GM19438 (cell line): ENCODE measurements at regions not wholly inside any gene's neighbourhood (a gene's known extent, or its start where the extent isn't known, plus 50 kb on each side); places are given as distances from the start of the nearest gene placed in this dataset.

Experiments used
- ATAC-seq: cut with Tn5 transposase; IDR thresholded peaks from one replicate; pipeline ENCODE4 v1.9.1; 2021; ENCODE audit warnings: low read depth; ENCODE audit not compliant: unreplicated experiment

DNA sequence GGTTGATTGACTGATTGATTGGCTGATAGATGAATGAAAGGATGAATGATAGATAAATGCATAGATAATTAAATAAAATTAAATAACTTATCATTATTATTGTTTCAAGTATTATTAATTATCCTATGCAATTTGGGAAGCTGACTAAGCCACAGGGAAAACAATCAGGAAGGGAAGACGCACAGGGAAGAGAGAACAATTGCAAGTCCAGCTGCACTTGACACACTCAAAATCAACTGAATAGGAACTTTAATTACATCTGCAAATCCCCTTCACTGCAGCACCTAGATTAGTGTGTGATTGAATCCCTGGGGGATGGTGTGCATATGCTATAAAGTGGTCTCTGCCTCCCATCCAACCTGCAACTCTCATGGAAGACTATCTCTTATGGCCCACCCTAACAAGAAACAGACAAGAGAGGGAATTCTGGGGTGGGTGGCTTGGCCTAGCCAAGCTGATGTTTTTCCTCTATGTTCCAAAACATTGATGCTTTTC, 161.1 kb upstream of the FGGY start:
- ATAC-seq = no peak

DNA sequence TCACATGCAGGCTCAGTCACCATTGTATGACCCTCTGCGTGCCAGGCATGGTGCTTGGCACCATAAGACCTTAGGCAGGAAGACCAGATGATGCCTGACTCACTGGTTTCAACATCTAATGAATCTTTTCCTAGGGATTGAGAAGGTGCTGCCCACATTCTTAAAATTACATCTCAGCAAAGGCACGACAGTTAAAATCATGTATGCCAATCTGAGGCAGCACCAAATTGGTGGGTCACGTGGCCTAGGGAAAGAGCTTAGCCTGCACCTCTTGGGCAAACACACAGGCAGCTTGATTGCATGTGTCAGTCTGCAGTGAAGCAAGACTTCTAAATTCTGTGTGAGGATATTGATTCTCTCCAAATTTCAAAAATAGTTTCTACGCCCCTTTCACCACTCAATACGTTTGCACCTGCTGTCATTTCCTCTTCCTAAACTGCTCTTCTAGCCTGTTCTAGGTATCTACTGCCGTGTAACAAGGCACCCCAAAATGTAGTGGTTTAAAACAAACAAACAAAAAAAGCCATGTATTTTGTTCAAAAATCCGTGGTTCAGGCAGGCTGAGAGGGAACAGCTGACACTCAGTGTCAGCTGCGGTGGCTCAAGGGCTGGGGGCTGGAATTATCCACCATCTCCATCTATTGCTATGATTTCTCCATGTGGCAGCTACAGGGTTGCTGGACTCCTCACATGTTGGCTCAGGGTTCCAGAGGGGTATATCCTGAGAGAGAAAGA, 160.2 kb upstream of the FGGY start:
- ATAC-seq = no peak

DNA sequence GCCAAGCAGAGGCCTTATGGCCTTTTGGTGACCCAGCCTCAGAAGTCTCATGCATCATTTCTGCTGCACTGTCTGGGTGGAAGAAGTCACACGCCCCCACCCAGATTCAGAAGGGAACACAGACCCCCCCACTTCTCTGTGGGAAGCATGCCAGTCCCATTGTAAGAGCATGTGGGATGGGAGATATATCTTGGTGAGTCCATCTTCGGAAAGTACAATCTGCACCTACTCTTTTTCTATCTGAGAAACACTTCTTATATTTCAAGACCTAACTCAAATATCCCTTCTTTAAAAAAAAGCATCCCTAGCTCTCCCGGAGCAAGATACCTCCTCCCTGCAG, 159.6 kb upstream of the FGGY start:
- ATAC-seq = no peak

DNA sequence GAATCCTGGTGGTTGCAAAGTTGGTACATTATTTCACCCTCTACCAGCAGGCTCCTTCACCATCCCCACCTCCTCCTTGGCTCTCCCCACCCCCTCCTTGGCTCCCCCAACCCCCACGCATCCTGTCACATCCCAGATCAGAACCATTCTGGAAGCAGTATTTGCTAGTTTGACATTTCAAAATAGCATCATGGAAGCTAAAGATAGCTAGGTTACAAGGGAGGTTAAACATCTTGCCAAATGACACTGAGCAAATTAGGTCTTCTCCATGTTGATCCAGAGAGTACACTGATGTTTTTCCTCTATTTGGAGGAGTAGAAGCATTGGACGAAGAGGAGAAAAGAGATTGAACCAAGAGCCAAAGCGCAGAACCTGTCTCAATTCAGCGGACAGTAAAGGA, 158.9 kb upstream of the FGGY start:
- no peak for ATAC-seq

DNA sequence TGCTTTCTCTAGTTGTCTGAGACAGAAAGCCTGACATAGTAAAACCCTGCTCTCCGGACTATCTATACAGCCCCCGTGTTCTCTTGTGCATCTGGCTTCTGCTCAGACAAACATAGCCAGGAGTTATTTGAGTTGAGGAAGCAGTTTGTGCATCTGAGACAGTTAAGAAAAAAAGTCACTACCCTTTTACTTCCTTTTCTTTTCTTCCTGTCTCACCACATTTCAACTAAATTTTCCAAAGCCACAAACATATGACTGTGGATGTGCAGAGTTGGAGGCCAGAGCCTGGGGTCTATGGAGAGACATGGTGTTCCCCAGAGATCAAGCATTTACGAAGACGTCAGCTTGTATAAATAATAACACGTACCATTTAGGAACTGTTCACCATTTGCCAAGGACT, 158.5 kb upstream of the FGGY start:
- ATAC-seq = no peak

DNA sequence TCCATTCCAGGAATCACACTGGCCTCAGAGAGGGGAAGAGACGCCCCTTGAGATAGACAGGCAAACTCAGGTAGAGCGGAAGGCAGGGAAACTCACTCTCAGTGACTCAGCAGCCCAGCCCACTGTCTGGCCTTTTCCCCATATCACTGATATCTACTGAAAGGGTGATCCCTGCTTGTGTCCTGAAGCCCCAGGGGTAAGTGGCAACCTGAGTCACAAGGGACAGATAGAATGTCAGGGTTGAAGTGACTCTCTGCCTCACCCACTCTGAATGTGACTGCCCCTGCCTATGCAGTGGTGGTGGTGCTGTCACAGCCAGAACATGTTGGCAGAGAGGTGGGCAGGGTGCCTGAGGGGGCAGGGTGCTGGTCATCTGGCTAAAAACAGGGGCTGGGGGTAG, 157.5 kb upstream of the FGGY start:
- no peak for ATAC-seq

DNA sequence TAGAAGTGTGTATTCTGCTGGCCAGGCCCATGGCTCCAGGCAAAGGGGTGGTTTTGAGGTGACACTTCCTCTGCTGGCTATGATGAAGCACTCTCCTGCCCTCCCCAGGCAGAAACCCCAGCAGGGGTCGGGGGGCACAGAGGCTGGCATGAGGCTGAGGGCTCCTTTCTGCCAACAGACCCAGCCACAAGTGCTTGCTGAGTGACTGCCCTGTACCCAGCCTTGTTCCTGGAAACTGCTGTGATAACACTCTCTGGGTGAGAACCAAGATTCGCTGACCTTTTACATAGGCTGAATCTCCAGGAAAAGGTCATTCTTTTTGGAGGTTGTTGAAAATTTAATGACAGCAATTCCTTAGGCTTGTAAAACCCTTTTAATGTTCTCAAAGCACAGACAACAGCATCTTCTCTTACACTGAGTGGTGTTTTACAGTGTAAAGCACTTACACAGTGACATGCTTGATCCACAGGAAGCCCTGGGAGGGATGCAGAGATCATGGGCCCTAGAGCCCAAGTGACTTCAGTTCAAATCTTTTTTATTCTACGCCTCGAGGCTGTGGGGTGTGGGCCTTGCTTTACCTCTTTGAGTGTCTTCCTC, 155.5 kb upstream of the FGGY start:
- ATAC-seq = no peak

DNA sequence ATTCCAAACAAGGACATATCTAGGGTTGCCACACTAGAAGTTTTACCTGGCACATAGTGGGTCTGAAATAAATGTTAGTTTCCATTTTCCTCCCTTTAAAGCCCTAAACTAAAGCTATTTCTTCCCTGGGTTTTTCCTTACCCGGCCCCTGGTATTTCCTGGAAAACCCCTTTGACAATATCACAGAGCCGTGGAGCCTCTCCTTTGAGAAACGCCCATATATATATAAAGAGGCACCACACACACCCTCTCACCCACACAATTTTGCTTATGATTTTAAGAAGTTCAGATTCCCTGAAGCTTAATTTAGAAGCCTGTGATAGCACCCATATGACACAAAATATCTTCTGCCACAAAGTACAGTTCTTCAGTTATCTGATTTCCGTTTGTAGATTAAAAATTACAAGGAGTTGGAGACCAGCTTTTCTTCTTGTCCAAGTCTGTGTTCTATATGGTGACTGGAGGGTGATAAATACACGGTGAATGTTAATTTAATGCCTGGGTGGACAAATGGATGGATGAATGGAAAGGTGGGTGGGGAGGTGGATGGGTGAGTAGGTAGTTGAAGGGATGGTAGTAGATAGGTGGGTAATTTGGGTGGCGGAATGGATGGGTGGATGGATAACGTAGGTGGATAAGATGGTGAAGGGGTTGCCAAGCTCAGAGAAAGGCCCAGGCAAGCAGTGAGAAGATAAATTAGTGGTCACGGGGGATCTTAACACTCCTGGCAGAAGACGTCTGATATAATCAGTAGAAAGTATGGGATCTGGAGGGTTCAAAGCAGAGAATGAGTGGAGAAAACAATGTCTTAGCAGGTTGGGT, 154.4 kb upstream of the FGGY start:
- no peak for ATAC-seq

DNA sequence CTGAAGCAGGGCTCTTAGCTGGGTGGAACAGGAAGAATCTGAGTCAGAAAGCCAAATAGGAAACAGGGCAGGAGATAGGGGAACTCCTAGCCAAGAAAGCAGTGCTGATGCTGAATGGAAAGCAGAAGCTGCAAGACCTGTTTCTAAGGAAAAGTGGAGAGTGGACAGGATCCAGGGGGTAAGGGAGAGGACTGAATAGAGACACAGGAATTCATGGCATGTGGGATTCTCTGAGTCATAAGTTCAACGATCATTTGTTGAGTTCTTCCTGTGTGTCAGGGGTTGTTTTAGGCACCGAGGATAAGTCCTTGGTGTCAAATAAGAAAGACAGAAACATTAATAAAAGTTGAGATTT, 153.8 kb upstream of the FGGY start:
- no peak for ATAC-seq

DNA sequence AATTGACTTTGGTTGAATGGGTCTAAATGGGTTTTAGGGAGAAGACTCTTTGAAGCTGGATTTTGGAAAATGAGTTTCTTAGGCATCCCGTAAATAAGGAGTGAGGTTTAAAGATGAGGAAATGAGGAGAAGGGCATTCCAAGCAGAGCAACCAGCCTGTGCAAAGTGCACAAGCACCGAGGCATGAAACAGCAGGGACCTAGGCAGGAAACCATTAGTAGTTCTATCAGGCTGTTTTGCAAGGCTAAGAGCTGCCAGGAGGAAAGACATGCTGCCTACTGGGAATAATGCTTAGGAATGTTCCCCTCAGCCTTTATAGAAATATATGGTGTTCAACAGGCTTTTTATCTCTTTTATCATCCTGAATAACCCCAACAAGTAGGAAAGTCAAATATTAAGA, 153.1 kb upstream of the FGGY start:
- no peak for ATAC-seq

DNA sequence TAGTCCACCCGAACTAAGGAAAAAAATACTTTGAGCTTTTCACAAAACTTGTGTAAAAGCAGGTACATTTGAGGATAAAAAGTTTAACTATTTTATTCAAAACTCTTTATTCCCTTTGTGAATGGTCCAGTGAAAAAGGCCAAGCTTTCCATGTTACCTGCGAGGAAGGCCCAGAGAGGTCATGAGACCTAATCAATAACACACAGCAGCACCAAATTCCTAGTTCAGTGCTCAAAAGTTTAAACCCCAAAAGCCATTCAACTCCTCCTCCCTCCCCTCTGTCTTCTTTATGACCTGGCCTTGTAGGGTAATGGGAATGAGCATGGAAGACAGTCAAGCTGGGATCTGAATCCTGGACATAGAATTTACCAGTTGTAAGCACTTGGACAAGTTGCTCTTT, 151.9 kb upstream of the FGGY start:
- ATAC-seq = no peak

DNA sequence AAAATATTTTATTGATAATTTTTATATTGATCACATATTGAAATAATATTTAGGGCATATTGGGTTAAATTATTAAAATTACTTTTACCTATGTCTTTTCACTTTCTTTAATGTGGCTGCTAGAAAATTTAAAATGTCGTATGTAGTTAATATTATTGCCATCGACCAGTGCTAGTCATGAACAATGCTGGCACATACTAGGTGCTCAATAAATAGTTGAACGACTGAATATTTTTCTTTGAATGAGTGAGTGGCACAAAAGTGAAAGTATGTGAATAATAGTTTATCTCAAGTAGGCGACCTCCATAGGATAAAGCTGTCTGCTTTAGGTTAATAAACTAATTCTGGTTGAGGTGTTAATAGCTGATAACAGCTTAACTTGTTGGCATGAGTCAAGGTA, 150.8 kb upstream of the FGGY start:
- no peak for ATAC-seq

DNA sequence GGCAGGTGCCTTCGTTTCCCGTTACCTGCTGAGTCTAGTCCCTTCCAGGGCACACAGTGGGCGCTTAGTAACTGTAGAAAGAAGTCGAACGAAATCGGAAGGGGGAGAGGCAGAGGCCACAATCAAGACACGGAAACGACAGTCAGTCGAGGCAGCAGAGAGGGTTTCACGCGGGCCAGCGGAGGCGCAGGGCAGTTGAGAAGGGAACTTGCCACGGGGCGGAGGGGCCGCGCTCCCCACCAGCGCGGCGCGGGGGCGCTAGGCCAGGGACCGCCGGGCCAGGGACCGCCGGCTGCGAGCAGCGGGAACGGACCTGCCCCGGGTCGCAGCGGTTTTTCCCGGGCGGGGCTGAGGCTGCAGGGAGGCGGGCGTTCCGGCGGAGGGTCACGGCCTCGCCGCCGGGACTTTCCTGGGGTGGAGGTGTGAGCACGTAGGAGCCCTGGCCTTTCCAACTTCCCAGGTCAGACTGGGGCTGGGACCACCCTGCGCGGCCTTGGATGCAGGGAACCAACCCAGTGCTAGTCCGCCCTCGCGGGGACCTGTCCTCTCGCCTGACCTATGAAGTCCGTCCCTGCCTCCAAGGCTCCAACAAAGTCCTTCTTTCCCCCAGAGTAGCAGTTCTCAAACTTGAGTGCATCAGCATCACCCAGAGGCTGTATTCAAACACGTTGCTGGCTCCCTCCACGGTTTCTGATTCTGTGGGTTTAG, 150.1 kb upstream of the FGGY start:
- ATAC-seq = peak; percentile 52

DNA sequence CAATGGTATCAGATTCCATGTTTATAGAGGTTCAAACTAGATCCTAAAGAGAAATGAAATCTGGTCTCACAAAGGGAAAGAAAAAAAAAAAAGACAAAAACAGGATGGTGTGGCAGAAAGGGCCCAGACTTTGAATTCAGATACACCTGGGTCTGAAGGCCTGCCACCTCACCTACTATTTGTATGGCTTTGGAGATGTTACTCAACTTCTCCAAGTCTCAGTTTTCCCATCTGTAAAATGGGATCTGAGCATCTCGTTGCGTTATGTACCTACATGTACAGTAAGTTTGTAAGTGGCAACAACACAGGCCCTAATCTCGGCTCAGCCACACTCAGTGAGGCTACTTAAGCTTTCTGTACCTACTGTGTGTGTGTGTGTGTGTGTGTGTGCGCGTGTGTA, 147.5 kb upstream of the FGGY start:
- no peak for ATAC-seq

DNA sequence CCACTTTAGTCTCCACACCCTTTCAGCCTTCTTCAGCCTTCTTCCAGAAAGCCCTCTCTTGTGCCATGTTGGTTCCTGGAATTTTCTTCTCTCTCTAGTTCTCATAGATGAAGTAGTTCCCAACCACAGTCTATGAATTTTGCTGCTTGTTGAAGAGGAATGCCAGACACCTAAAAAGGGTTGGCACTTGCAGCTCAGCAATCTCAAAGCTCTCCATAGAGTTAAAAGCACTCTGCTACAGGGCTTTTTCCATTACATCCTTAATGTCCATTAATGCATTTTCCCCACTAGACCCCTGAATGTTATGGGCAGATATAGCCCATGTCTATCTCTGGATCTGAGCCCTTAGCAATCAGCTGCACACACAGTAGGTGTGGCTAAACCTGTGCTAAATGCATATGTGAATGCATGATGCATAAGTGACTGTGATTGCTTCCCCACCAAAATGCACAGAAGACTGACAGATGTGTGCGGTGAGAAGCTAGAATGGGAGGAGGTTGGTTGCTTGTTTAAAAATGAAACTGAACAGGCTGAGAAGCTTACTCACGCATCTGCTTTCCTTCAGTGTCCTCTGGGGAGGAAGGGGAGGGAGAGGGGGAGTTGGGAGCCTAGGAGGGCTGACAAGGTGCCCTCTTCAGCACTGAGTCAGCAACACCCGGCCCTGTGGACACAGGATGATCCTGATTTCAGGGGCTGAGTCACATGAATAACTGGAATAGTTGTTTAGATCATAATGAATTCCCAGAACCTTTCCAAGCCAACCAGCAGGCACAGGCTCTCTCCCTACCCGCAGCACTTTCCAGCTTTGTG, 146.1 kb upstream of the FGGY start:
- ATAC-seq = peak; percentile 57

DNA sequence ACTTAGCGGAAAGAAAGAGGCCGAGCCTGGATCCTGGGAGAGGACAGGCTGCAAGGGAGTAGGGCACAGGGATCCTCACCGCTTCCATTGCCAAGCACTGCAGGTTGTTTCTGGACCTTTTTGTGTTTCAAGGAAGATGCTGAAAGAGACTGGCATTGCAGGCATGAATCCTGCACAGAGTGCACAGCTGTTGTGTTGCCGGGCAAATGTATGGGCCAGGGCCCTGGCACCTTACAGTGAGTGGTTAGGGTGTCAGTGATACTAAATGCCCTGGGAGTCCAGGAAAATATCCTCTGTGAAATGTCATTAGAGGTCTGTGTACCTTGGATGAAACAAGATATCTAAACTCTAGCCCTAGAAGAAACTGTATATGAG, 145.5 kb upstream of the FGGY start:
- ATAC-seq = no peak

DNA sequence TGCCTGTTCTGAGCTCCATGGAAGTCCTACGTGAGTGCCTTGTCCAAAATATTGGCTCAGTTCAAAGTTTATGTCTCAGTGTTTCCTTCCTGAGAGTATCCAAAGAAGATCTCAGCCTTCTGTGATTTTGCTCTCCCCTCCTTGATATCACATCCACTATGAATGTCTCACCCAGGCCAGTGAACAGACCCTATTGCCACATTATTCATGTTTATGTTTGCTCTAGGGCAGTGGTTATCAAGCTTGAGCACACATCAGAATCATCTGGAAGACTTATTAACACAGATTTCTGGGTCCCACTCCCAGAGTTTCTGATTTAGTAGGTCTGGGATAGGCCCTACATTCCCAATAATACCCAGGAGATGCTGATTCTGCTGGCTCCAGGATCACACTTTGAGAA, 145.0 kb upstream of the FGGY start:
- no peak for ATAC-seq

DNA sequence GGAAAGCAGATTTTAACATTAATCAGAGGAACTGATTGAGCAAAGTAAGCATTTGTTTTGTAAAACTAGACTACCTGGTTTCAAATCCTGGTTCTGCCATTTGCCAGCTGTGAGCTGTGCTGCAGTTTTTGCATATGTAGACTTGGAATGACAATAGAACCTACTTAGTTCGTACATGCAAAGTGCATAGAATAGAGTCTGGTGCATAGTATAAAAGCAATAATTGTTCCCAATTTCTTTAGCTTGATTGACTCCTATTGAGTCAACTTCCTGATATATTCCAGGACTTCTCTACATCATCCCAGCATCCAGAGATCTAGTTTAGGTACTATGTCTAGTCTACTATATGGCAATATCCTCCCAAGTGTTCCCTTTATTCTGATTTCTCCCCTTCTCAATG, 144.4 kb upstream of the FGGY start:
- ATAC-seq = no peak

DNA sequence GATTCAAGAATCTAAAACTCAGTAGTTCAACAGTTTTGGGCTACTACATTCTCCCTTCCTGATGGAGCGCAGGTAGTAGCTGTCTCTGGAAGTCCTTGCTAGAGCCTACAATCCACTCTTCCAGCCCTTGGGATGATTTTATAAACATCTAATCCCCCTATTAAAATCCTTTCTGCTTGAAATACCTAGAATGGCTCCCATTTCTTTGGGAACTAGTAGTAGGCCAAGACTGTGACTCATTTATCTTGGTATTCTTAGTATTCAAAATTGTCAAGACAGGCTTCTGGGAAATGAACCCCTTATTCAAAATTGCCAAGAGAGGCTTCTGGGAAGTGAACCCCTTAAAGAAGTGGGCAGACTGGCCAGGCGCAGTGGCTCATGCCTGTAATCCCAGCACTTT, 142.5 kb upstream of the FGGY start:
- no peak for ATAC-seq

DNA sequence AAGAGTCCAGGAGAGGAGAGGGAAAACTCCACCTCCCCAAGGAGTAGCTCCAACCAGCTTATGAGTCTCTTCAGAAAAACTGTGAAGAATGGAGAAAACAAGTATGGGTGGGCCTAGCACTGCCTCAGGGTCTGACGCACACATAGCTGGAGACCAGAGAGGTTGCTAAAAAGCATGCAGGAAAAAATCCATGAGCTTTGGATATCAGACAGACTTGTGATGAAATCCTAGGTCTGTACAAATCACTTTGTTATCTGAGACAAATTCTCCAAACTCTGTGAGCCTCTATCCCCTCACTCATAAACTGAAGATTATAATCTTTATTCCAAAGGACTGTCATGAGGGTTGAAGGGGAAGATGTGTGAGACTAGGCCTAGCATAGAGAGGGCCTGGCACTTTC, 141.5 kb upstream of the FGGY start:
- no peak for ATAC-seq

DNA sequence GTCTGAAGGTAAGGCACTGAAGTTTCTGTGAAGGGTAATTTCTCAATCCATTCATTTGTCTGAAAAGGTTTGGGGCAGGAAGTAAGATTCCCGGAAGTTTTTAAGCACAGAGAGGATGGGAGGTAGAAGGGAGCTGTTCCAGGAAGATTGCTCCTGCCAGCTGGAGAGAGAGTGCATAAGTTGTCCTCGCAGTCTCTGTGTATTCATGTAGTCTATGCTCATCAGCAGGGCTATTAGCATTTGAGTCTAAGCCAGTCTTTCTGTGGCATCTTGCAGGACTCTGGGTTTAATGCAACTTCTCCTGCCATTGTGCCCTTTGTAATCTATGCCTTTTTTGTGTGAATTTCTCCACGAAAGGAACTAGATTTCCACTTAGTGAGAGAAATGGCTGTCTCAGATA, 140.8 kb upstream of the FGGY start:
- ATAC-seq = no peak
